Progenitor cell of endocrine pancreas (in vitro differentiated cells): ENCODE measurements at regions not wholly inside any gene's neighbourhood (a gene's known extent, or its start where the extent isn't known, plus 50 kb on each side); places are given as distances from the start of the nearest gene placed in this dataset.

ENCODE experiments used
- DNase-seq: peaks from one replicate; pipeline ENCODE4 v3.0.0; 2021; ENCODE audit warnings: low spot score; ENCODE audit not compliant: unreplicated experiment
- H3K27ac Mint-ChIP-seq: 2 replicates; pipeline ENCODE4 v1.8.0; 2021; ENCODE audit warnings: mild to moderate bottlenecking, moderate library complexity, mixed read lengths
- H3K27me3 Mint-ChIP-seq: 2 replicates; pipeline ENCODE4 v1.8.0; 2021; ENCODE audit warnings: mixed read lengths
- H3K36me3 Mint-ChIP-seq: 2 replicates; pipeline ENCODE4 v1.8.0; 2022; ENCODE audit warnings: mixed read lengths; ENCODE audit not compliant: insufficient read depth
- H3K4me1 Mint-ChIP-seq: 2 replicates; pipeline ENCODE4 v1.8.0; 2021; ENCODE audit warnings: low read depth, mixed read lengths
- H3K4me3 Mint-ChIP-seq: 2 replicates; pipeline ENCODE4 v1.8.0; 2021; ENCODE audit warnings: low read depth, mild to moderate bottlenecking, moderate library complexity, mixed read lengths
- H3K9me3 Mint-ChIP-seq: 2 replicates; pipeline ENCODE4 v1.8.0; 2021; ENCODE audit warnings: low read depth, mixed read lengths
- TF ChIP-seq, protein P1 (sequence below): fragments of 200-600 bp; sonication (generic); IDR thresholded peaks from one replicate; pipeline ENCODE4 v1.5.0; 2021; ENCODE audit warnings: antibody characterized with exemption, mild to moderate bottlenecking; ENCODE audit not compliant: unreplicated experiment

DNA sequence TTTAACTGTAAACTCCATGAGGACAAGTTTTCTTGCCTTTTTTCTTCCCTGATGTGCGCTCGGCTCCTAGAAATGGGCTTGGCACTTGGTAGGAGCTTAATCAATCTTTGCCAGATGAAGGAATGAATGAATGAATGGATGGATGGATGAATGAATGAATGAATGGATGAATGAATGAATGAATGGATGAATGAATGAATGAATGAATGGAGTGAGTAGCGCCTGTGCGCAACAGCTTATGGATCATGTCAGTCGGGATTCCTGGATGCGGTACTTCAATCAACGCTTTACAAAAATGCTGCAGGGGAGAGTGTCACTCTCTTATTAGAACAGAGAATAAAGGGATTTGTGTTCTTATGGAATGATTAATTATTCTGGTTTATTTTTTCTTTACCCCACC lies 267.3 kb downstream of the TFAP2C start:
- peaks cover 3% of the 10 kb centered on the region for H3K9me3 Mint-ChIP-seq
- H3K4me3 Mint-ChIP-seq = no peak overlapping the region
- DNase-seq = no peak
- no peak overlapping the region for H3K27ac Mint-ChIP-seq
- TF ChIP-seq, protein P1, sequence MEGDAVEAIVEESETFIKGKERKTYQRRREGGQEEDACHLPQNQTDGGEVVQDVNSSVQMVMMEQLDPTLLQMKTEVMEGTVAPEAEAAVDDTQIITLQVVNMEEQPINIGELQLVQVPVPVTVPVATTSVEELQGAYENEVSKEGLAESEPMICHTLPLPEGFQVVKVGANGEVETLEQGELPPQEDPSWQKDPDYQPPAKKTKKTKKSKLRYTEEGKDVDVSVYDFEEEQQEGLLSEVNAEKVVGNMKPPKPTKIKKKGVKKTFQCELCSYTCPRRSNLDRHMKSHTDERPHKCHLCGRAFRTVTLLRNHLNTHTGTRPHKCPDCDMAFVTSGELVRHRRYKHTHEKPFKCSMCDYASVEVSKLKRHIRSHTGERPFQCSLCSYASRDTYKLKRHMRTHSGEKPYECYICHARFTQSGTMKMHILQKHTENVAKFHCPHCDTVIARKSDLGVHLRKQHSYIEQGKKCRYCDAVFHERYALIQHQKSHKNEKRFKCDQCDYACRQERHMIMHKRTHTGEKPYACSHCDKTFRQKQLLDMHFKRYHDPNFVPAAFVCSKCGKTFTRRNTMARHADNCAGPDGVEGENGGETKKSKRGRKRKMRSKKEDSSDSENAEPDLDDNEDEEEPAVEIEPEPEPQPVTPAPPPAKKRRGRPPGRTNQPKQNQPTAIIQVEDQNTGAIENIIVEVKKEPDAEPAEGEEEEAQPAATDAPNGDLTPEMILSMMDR = no peak
- H3K36me3 Mint-ChIP-seq = no peaks in the 10 kb centered on the region
- H3K4me1 Mint-ChIP-seq = no peaks in the 10 kb centered on the region
- peaks cover 29% of the 10 kb centered on the region for H3K27me3 Mint-ChIP-seq

DNA sequence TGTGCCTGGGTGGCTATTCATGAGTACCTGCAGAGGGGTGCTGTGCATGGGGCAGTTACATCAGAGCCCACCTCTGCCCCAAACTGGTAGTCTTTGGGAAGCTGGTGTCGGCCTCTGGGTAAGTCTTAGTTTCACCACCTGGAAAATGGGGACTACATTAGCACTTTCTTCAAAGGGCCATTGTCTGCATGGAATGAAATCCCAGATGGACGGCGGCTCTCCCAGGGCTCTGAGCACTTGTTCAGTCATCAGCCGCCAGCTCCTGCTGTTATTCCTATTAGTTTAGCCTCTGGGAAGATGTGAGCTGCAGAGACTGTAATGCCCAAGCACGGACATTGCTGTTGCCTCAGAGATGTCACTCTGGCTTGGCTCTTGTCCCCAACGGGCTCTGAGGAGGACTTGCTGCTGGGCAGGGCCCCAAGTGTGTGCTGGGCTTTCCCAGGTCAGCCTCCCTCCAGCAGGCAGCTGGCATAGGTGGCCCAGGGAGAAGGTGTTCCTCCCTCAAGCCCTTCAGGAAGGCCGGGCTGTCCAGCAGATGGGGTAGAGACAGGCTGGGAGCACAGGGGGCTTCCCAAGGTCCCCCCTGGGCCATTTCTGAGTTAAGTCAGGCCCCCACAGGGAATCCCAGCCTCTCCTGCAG lies 268.3 kb downstream of the TFAP2C start:
- TF ChIP-seq, protein P1 = no peak
- Mint-ChIP-seq H3K4me1 (no peaks in the 10 kb centered on the region), H3K27me3 (peaks cover 29% of the 10 kb centered on the region), H3K27ac (no peak overlapping the region), H3K4me3 (no peak overlapping the region), H3K36me3 (no peaks in the 10 kb centered on the region), H3K9me3 (peaks cover 3% of the 10 kb centered on the region)
- no peak for DNase-seq

DNA sequence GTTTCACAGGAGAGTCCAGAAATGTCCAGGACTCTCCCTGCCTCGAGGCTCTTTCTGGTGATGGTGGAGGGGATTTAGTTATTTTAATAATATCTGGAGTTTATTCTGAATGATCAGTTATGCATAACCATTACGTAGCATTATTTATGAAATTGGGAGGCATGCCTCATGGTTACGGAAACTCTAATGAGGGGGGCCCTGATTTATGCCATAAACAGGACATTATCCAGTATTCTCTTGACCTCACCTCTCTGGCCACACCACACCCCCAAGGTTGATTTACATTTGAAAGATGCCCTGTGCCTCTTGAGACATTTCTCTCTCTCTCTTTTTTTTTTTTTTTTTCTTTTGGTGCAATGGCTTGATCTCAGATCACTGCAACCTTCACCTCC lies 268.8 kb downstream of the TFAP2C start:
- Mint-ChIP-seq H3K27ac (no peak overlapping the region), H3K4me3 (no peak overlapping the region), H3K4me1 (no peaks in the 10 kb centered on the region), H3K27me3 (peaks cover 29% of the 10 kb centered on the region), H3K36me3 (no peaks in the 10 kb centered on the region), H3K9me3 (peaks cover 3% of the 10 kb centered on the region)
- TF ChIP-seq, protein P1 = no peak
- no peak for DNase-seq

DNA sequence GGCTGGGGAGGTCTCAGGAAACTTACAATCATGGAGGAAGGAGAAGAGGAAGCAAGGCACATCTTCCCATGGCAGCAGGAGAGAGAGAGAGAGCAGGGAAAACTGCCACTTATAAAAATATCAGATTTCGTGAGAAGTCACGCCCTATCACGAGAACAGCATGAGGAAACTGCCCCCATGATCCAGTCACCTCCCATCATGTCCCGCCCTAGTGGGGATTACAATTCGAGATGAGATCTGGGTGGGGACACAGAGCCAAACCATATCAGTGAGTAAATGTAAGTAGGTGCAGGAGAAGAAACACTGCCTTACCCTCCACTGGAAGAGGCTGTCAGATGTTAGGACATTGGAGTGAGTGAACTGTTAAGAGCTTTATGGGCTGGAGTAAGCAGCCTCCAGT lies 270.4 kb downstream of the TFAP2C start:
- no peak overlapping the region for H3K4me3 Mint-ChIP-seq
- H3K36me3 Mint-ChIP-seq = no peaks in the 10 kb centered on the region
- peaks cover 26% of the 10 kb centered on the region for H3K27me3 Mint-ChIP-seq
- H3K9me3 Mint-ChIP-seq = peaks cover 3% of the 10 kb centered on the region
- H3K4me1 Mint-ChIP-seq = no peaks in the 10 kb centered on the region
- no peak for DNase-seq
- H3K27ac Mint-ChIP-seq = no peak overlapping the region
- TF ChIP-seq, protein P1 = no peak

DNA sequence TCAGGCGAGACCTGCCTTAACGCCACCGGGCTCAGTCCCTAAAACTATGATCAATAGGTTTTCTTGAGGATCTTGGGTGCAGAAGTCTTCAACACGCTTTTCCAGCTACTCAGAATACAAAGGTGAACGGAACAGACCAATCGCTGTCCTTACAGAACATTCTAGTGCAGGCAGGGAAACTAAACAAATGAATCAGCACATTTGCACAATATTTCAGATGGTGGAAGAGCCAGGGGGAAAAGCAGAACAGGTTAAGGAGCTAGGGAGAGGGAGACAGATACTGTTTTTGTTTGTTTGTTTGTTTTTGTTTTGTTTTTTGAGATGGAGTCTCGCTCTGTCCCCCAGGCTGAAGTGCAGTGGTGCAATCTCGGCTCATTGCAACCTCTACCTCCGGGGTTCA lies 271.1 kb downstream of the TFAP2C start:
- H3K27ac Mint-ChIP-seq = no peak overlapping the region
- H3K36me3 Mint-ChIP-seq = no peaks in the 10 kb centered on the region
- no peak for DNase-seq
- peaks cover 3% of the 10 kb centered on the region for H3K9me3 Mint-ChIP-seq
- no peaks in the 10 kb centered on the region for H3K4me1 Mint-ChIP-seq
- H3K4me3 Mint-ChIP-seq = no peak overlapping the region
- TF ChIP-seq, protein P1 = no peak
- H3K27me3 Mint-ChIP-seq = peaks cover 21% of the 10 kb centered on the region
